ENCODE measurements at regions not wholly inside any gene's neighbourhood (a gene's known extent, or its start where the extent isn't known, plus 50 kb on each side); places are given as distances from the start of the nearest gene placed in this dataset.

GRCh38 chr2:71872466-71873051 lies 275.1 kb downstream of the CYP26B1 start:
- TF ChIP-seq CTCF (IDR thresholded peaks at IDR 0.05 in 8 of 11, conservative IDR thresholded peaks at IDR 0.05 in 3 of 11) (no peak), POLR2A (IDR thresholded peaks at IDR 0.05) (no peak), POLR2AphosphoS5 (IDR thresholded peaks at IDR 0.05) (no peak)

Data from spleen (tissue), 7 donors.